ENCODE measurements at regions not wholly inside any gene's neighbourhood (a gene's known extent, or its start where the extent isn't known, plus 50 kb on each side); places are given as distances from the start of the nearest gene placed in this dataset.

GRCh38 chr22:44399906-44400762 lies 87.4 kb upstream of the SHISAL1 start:
- Histone ChIP-seq H3K4me1 (peaks cover 0 to 40% (median 37%) of the 10 kb centered on the region in 10 experiments; a peak in 17 of 20 replicates), H3K36me3 (no peaks in the 10 kb centered on the region), H3K4me3 (no peak overlapping the region), H3K4me2 (no peak overlapping the region), H4K20me1 (peaks cover 0 to 16% (median 0%) of the 10 kb centered on the region in 11 experiments; a peak in 3 of 22 replicates), H3K27ac (no peak overlapping the region), H3K9ac (no peak overlapping the region), H3K27me3 (no peaks in the 10 kb centered on the region), H3K9me3 (replicated peaks in 1 of 11) (no peaks in the 10 kb centered on the region)
- TF ChIP-seq Cebpa-rat (IDR thresholded peaks at IDR 0.05): no peak

- Histone ChIP-seq H3K27ac (no peak overlapping the region), H3K9ac (no peak overlapping the region), H3K4me3 (no peak overlapping the region), H3K9me3 (replicated peaks in 1 of 11) (no peaks in the 10 kb centered on the region), H3K4me1 (peaks cover 0 to 45% (median 40%) of the 10 kb centered on the region in 10 experiments; a peak in 17 of 20 replicates), H4K20me1 (peaks cover 0 to 13% (median 0%) of the 10 kb centered on the region in 11 experiments; a peak in 2 of 22 replicates), H3K36me3 (no peaks in the 10 kb centered on the region), H3K27me3 (no peaks in the 10 kb centered on the region), H3K4me2 (peak overlapping the region in 8 of 11 experiments; percentile 2 to 51 (median 28); a peak in 12 of 22 replicates)
- no peak for TF ChIP-seq Cebpa-rat (IDR thresholded peaks at IDR 0.05)
Observed at GRCh38 chr22:44398856-44399837, 86.4 kb upstream of the SHISAL1 start.

GRCh38 chr22:44396727-44397722 lies 84.3 kb upstream of the SHISAL1 start:
- Histone ChIP-seq H3K9me3 (replicated peaks in 1 of 11) (no peaks in the 10 kb centered on the region), H3K27me3 (no peaks in the 10 kb centered on the region), H3K4me2 (peak overlapping the region in 9 of 11 experiments; percentile 2 to 68 (median 53); a peak in 15 of 22 replicates), H3K27ac (no peak overlapping the region), H3K4me3 (no peak overlapping the region), H4K20me1 (peaks cover 0 to 7% (median 0%) of the 10 kb centered on the region in 11 experiments; a peak in 2 of 22 replicates), H3K9ac (no peak overlapping the region), H3K36me3 (no peaks in the 10 kb centered on the region), H3K4me1 (peaks cover 0 to 46% (median 40%) of the 10 kb centered on the region in 10 experiments; a peak in 17 of 20 replicates)
- no peak for TF ChIP-seq Cebpa-rat (IDR thresholded peaks at IDR 0.05)

GRCh38 chr22:44396021-44396726 lies 83.4 kb upstream of the SHISAL1 start:
- Histone ChIP-seq H3K4me3 (no peak overlapping the region), H3K36me3 (no peaks in the 10 kb centered on the region), H3K27me3 (no peaks in the 10 kb centered on the region), H3K4me1 (peaks cover 0 to 54% (median 48%) of the 10 kb centered on the region in 10 experiments; a peak in 18 of 20 replicates), H4K20me1 (peaks cover 0 to 7% (median 0%) of the 10 kb centered on the region in 11 experiments; a peak in 3 of 22 replicates), H3K4me2 (peak overlapping the region in 9 of 11 experiments; percentile 2 to 68 (median 53); a peak in 14 of 22 replicates), H3K9me3 (replicated peaks in 1 of 11) (no peaks in the 10 kb centered on the region), H3K9ac (no peak overlapping the region), H3K27ac (no peak overlapping the region)
- TF ChIP-seq Cebpa-rat (IDR thresholded peaks at IDR 0.05): no peak

- Histone ChIP-seq H3K36me3 (no peaks in the 10 kb centered on the region), H3K4me2 (peak overlapping the region in 8 of 11 experiments; percentile 0 to 68 (median 38); a peak in 12 of 22 replicates), H3K4me1 (peaks cover 0 to 60% (median 53%) of the 10 kb centered on the region in 10 experiments; a peak in 18 of 20 replicates), H3K4me3 (no peak overlapping the region), H3K27me3 (no peaks in the 10 kb centered on the region), H3K27ac (no peak overlapping the region), H3K9ac (no peak overlapping the region), H3K9me3 (replicated peaks in 1 of 11) (no peaks in the 10 kb centered on the region), H4K20me1 (peaks cover 0 to 7% (median 0%) of the 10 kb centered on the region in 11 experiments; a peak in 3 of 22 replicates)
- TF ChIP-seq Cebpa-rat (IDR thresholded peaks at IDR 0.05): no peak
Observed at GRCh38 chr22:44395118-44396005, 82.6 kb upstream of the SHISAL1 start.

GRCh38 chr22:44394246-44395117 lies 81.7 kb upstream of the SHISAL1 start:
- Histone ChIP-seq H3K9me3 (replicated peaks in 1 of 11) (no peaks in the 10 kb centered on the region), H3K4me1 (peaks cover 0 to 60% (median 53%) of the 10 kb centered on the region in 10 experiments; a peak in 18 of 20 replicates), H3K9ac (no peak overlapping the region), H4K20me1 (no peaks in the 10 kb centered on the region; a peak in 1 of 22 replicates), H3K27me3 (no peaks in the 10 kb centered on the region), H3K36me3 (no peaks in the 10 kb centered on the region), H3K27ac (no peak overlapping the region), H3K4me3 (no peak overlapping the region), H3K4me2 (peak overlapping the region in 5 of 11 experiments; percentile 0 to 68 (median 55); a peak in 5 of 22 replicates)
- no peak for TF ChIP-seq Cebpa-rat (IDR thresholded peaks at IDR 0.05)
